Stimulated activated CD4-positive, alpha-beta T cell treated with anti-CD3 and anti-CD28 coated beads, Interleukin-4, amount 100 ng/mL, for 24 hours (primary cell): ENCODE measurements at regions not wholly inside any gene's neighbourhood (a gene's known extent, or its start where the extent isn't known, plus 50 kb on each side); places are given as distances from the start of the nearest gene placed in this dataset.
"Not testable (repeated sequence)": the region's sequence is repeated elsewhere in the genome, so short reads cannot be mapped to it uniquely, and the experiment has no call there.

Experiments
- DNase-seq: peaks from one replicate; pipeline ENCODE4 v3.0.0-alpha.2; 2020

DNA sequence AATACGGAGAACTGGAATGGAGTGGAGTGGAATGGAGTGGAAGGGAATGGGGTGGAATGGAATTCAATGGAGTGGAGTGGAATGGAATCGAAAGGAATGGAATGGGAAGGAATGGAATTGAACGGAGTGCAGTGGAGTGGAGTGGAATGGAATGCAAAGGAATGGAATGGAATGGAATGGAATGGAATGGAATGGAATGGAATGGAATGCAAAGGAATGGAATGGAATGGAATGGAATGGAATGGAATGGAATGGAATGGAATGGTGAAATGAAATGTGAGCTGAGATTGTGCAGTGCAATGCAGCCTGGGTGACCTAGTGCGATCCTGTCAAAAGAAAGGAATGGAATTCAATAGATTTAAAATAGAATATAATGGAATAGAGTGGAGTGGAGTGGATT is 357.3 kb upstream of the WSB1 start:
- DNase-seq, result not testable (repeated sequence)

DNA sequence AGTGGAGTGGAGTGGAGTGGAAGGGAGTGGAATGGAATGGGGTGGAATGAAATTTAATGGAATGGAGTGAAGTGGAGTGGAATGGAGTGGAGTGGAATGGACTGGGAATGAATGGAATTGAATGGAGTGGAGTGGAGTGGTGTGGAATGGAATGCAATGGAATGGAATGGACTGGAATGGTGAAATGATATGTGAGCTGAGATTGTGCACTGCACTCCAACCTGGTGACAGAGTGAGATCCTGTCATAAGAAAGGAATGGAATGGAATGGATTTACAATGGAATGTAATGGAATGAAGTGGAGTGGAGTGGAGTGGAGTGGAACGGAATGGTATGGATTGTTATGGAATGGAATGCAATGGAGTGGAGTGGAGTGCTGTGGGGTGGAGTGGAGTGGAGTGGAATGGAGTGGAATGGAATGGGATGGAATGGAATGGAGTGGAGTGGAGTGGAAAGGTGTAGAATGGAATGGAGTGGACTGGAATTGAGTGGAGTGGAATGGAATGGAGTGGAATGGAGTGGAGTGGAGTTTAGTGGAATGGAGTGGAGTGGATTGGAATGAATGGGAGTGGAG is 356.1 kb upstream of the WSB1 start:
- DNase-seq, result not testable (repeated sequence)

GRCh38 chr17:26939755-26940154 is 354.2 kb upstream of the WSB1 start:
- DNase-seq, result not testable (repeated sequence)

- not testable (repeated sequence) for DNase-seq
Measured at GRCh38 chr17:26940587-26940986, 353.3 kb upstream of the WSB1 start.

DNA sequence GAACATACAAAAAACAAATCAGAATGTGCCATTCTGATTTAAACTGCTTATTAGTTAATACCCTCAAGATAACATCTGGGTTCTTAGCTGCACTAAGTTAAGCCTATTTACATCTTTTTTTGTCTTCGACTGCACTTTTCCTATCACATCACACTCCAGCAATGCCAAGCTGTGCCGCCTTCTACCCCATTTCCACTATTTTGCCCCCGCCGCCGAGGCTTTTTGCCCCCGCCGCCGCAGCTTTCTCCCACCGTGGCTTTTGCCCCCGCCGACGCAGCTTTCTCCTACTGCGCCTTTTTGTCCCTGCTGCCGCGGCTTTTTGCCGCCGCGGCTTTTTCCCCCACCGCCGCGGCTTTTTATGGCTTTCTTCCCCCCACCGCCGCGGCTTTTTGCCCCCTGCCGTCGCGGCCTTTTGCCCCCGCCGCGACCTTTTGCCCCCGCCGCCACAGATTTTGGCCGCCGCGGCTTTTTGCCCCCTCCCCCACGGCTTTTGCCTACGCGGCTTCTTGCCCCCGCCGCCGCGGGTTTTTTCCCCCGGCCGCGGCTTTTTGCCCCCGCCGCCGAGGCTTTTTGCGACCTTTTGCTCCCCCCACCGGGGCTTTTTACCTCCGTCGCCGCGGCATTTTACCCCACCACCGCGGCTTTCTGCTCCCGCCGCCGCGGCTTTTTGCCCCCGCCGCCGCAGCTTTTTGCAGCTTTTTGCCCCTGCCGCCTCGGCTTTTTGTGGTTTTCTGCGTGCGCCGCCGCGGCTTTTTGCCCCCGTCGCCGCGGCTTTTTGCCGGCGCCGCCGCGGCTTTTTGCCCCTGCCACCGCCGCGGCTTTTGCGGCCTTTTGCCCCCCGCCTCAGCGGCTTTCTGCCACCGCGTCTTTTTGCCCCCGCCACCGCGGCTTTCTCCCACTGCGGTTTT is 331.4 kb upstream of the WSB1 start:
- DNase-seq, result no peak

- DNase-seq, result no peak
Measured at GRCh38 chr17:26963163-26963503, 330.8 kb upstream of the WSB1 start.

DNA sequence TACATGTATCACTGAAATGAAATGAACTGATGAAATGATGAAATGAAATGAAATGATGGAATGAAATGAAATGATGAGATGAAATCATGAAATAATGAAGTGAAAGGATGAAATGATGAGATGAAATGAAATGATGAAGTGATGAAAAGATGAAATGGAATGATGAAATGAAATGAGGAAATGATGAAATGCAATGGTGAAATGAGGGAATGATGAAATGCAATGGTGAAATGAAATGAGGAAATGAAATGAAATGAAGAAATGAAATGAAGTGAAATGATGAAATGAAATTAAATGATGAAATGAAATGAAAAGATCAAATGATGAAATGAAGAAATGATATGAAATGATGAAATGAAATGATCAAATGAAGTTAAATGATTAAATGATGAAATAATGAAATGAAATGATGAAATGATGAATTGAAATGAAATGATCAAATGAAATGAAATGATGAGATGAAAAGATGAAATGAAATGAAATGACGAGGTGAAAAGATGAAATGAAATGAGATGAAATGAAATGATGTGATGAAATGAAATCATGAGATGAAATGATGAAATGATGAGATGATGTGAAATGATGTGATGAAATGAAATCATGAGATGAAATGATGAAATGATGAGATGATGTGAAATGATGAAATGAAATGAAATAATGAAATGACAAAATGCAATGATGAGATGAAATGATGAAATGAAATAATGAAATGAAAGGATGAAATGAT is 327.9 kb upstream of the WSB1 start:
- not testable (repeated sequence) for DNase-seq

DNA sequence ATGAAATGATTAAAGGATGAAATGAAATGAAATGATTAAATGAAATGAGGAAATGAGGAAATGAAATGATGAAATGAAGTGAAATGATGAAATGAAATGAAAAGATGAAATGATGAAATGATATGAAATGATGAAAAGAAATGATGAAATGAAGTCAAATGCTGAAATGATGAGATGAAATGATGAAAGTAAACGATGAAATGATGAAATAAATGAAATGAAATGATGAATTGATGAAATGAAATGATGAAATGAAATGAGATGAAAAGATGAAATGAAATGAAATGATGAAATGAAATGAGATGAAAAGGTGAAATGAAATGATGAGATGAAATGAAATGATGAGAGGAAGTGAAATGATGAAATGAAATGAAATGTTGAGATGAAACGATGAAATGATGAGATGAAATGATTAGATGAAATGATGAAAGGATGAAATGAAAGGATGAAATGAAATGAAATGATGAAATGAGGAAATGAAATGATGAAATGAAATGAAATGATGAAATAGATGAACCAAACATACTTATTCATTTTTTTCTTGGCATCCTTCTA is 327.2 kb upstream of the WSB1 start:
- DNase-seq, result not testable (repeated sequence)

- DNase-seq, result not testable (repeated sequence)
Measured at GRCh38 chr17:26981845-26982425, 312.0 kb upstream of the WSB1 start.

DNA sequence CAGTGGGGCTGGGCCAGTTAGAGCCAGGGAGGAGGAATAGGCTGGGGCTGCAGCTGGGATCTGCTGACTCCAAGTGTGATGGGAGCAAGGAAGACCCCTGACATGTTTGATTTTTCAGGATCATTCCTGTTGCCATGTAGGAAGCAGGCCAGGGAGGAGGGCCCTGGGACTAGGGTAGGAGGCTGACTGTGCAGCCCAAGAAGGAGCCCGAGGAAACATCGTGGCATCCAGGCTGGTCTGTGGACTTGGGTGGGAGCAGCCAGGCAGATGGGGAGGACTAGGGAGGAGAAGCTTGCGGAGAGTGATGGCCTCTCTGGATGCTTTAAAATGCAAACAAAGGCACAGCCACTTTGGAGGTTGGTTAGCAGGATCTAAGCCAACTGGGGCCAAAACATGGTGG is 311.4 kb upstream of the WSB1 start:
- DNase-seq, result not testable (repeated sequence)

GRCh38 chr17:26987851-26988250 is 306.1 kb upstream of the WSB1 start:
- DNase-seq, result not testable (repeated sequence)

- not testable (repeated sequence) for DNase-seq
Measured at GRCh38 chr17:26994648-26995047, 299.3 kb upstream of the WSB1 start.

- DNase-seq, result not testable (repeated sequence)
Measured at GRCh38 chr17:26996146-26996916, 297.6 kb upstream of the WSB1 start.

DNA sequence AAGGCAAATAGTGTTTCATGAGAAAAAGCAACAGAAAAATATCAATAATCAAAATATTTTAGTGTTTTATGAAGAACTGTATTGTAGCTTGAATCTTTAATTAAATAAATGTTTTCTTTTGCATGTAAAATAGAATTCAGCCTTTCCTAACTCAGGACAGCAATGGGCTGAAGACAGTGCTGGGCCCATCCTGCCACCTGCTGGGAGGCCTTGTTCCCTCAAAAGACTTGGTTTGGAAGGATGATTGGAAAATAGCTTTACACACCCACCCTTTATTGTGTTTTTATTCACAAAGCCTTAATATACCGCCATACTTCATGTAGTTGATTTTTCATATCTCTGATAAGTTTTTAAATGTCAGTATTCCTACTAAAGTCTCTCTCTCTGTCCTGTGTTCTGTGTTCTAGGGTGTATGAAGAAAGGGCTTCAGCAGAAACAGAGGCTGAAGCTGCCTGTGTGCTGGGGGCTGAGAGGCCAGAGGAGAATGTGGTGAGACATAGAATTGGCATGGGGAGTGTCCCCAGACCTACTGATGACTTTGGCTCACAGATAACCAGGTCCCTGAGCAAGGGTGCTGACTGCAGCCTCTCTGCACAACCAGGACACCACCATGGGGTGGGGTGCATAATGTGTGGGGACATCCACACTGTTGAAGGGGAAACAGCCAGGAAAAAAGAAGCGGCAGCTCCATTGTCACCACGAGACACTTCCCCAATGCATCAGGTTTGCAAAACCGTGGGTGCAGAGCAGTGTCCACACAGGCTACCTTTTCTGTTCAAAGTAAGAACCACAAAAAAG is 286.0 kb upstream of the WSB1 start:
- DNase-seq, result not testable (repeated sequence)

- DNase-seq, result no peak
Measured at GRCh38 chr17:27009087-27009486, 284.8 kb upstream of the WSB1 start.

DNA sequence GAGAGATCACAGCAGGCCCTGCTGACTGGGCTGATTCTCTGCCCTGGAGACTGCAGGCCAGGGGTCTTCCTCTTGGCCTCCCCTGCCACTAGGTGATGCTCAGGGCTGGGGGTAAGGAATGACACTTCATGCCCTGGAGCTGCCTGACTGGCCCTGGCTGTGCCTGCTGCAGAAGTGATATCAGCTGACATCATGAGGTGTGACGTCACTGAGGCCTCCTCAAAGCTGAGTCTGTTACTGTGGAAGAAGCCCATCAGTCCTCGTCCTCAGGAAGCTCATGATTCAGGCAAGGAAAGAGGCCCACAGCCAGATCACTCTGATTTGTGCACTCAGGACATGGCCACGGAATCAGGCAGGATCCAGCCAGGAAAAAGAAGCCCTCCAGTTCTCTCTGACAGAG is 283.8 kb upstream of the WSB1 start:
- DNase-seq, result not testable (repeated sequence)

GRCh38 chr17:27030552-27030951 is 263.4 kb upstream of the WSB1 start:
- DNase-seq, result not testable (repeated sequence)

DNA sequence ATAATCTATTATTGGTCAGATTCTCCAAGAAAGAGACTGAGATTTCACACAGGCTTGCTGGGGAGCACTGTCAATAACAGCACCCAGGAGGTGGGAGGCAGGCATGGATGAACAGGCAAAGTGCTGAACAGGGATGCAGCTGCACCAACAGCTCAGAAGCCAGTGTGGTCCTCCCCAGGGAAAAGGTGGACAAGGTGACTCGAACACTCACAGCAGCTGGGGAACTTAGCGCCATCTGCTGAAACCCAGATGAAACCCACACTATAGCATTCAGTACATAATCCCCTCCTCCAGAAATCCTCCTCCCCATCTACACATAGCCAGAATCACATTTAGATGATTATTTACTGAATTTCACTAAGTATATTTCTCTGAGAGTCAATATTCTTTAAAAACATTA is 255.2 kb upstream of the WSB1 start:
- DNase-seq, result no peak

DNA sequence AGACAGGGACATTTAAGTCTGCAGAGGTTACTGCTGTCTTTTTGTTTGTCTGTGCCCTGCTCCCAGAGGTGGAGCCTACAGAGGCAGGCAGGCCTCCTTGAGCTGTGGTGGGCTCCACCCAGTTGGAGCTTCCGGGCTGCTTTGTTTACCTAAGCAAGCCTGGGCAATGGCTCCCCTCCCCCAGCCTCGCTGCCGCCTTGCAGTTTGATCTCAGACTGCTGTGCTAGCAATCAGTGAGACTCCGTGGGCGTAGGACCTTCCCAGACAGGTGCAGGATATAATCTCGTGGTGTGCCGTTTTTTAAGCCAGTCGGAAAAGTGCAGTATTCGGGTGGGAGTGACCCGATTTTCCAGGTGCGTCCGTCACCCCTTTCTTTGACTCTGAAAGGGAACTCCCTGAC is 248.9 kb upstream of the WSB1 start:
- not testable (repeated sequence) for DNase-seq

- DNase-seq, result peak; percentile 14
Measured at GRCh38 chr17:27049104-27049784, 244.7 kb upstream of the WSB1 start.

GRCh38 chr17:27065588-27065987 is 228.3 kb upstream of the WSB1 start:
- no peak for DNase-seq
